Cardiac muscle cell (in vitro differentiated cells and primary cell): ENCODE measurements at regions not wholly inside any gene's neighbourhood (a gene's known extent, or its start where the extent isn't known, plus 50 kb on each side); places are given as distances from the start of the nearest gene placed in this dataset.

Experiments used
- DNase-seq, 2 donors: peaks; one replicate each; pipeline versions ENCODE4 v3.0.0 to v3.0.0-alpha.2; 2010 to 2017; ENCODE audit warnings: low read depth in 1 of 2, low spot score in 1 of 2
- H3K27ac ChIP-seq: fragments of 200-600 bp; sonication (generic); 2 replicates; pipeline ENCODE4 v1.5.1; 2016
- H3K27me3 ChIP-seq: fragments of 200-600 bp; sonication (generic); 2 replicates; pipeline ENCODE4 v1.6.0; 2016; ENCODE audit warnings: control low read depth
- H3K36me3 ChIP-seq: fragments of 200-600 bp; sonication (generic); 2 replicates; pipeline ENCODE4 v1.5.1; 2016; ENCODE audit warnings: control low read depth
- H3K4me1 ChIP-seq: fragments of 200-600 bp; sonication (generic); 2 replicates; pipeline ENCODE4 v1.8.1; 2017; ENCODE audit warnings: low read depth, mild to moderate bottlenecking, mixed run types
- H3K4me3 ChIP-seq: fragments of 200-600 bp; sonication (generic); 2 replicates; pipeline ENCODE4 v1.5.1; 2016; ENCODE audit warnings: mild to moderate bottlenecking
- H3K9me3 ChIP-seq: fragments of 200-600 bp; sonication (generic); 2 replicates; pipeline ENCODE4 v1.5.1; 2017; ENCODE audit warnings: low read depth, mild to moderate bottlenecking, control low read depth
- TF ChIP-seq, protein P1 (sequence below): IDR thresholded peaks from 2 replicates; pipeline ENCODE4 v1.5.1; 2012; ENCODE audit warnings: low read depth, mild to moderate bottlenecking, low read length

DNA sequence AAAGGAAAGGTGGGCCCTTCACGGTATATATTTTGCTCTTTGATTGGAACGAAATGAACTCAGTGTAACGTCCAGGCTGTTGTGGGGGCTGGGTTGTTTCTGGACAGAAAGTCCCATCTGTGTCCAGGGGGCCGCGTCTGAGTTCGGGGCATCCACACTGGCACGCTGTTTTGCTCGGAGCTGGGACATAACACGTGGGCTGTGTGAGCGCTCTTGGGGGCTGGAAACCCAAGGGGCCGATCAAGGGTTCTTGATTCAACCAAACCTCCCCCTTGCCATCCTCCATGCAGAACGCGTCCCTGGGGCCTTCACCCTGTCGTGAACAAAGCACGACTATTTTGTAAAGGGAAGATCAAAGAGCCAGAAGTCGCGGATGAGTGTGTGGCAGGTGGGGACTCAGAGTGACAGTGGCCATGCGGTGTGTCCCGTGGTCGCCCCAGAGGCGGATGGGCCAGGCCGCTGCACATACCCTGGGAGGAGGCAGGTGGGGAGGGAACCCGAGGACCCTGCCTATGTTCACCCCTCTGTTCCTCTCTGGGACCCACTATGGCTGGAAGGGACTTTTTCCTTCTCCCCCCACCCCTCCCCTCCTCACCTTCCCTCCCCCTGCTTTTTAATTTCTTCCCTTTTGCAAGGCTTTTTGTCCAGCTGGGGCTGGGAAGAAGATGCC, 387.2 kb downstream of the SEC14L1 start:
- TF ChIP-seq, protein P1, sequence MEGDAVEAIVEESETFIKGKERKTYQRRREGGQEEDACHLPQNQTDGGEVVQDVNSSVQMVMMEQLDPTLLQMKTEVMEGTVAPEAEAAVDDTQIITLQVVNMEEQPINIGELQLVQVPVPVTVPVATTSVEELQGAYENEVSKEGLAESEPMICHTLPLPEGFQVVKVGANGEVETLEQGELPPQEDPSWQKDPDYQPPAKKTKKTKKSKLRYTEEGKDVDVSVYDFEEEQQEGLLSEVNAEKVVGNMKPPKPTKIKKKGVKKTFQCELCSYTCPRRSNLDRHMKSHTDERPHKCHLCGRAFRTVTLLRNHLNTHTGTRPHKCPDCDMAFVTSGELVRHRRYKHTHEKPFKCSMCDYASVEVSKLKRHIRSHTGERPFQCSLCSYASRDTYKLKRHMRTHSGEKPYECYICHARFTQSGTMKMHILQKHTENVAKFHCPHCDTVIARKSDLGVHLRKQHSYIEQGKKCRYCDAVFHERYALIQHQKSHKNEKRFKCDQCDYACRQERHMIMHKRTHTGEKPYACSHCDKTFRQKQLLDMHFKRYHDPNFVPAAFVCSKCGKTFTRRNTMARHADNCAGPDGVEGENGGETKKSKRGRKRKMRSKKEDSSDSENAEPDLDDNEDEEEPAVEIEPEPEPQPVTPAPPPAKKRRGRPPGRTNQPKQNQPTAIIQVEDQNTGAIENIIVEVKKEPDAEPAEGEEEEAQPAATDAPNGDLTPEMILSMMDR = no peak
- no peaks in the 10 kb centered on the region for H3K4me1 ChIP-seq
- no peaks in the 10 kb centered on the region for H3K9me3 ChIP-seq
- no peaks in the 10 kb centered on the region for H3K27me3 ChIP-seq
- peak overlapping the region; percentile 29 for H3K4me3 ChIP-seq
- H3K36me3 ChIP-seq = no peaks in the 10 kb centered on the region
- H3K27ac ChIP-seq = no peak overlapping the region
- no peak for DNase-seq

DNA sequence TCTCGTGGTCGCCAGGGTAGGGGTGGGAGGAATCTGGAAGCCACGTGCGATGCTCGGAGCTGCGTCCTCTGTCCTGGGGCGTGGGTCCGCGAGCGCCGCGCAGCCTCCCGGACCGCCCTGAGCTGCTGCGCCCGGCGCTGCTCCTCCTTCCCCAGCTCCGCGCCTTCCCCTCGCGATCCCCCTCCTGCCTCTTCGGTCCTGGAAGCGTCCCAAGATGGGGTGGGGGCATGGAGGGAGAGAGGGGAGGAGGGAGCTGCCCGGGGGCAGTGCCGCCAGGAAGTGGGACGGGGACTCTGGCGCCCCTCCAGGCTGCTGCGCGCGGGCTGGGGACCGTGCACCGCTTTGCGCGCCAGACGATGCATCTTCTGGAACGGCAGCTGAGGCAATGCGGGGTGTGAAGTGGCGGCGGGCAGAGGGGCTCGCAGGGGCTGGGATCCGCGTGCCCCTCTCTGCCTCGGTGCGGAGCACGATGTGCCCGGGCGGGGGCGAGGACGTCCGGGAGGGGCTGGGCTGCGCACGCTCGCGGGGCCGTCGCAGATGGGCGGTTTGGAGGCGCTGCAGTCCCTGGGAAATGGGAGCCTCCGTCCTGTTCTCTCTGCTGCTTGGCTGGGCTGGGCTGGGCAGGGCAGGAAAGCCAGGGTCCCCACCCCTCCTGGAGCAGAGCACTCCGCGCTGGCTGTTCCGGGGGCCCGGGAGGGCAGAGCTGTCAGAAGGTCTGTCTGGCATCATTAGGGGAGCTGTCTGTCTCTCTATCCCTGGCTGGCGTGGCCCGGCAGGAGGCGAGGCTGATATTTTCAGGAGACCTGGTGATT, 388.0 kb downstream of the SEC14L1 start:
- peak in 1 of 2 donors; percentile 84 for DNase-seq
- Histone ChIP-seq H3K36me3 (no peaks in the 10 kb centered on the region), H3K27me3 (no peaks in the 10 kb centered on the region), H3K27ac (no peak overlapping the region), H3K9me3 (no peaks in the 10 kb centered on the region), H3K4me1 (no peaks in the 10 kb centered on the region), H3K4me3 (peak overlapping the region; percentile 29)
- TF ChIP-seq, protein P1 = no peak

DNA sequence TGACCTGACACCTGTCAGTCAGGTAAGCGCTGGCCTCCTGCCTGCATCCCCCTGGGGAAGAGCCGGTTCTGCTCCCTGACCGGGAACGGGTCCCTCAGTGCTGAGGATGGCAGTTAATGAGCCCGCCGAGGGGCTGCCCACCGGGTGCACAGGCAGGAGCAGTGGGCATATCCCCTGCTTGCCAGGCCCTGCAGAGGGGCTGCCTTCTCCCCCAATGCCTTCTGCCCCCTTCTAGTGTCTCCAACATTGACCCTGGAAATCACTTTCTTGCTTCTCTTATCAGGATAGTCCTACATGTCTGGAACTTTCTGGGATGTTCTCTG, 388.5 kb downstream of the SEC14L1 start:
- H3K27ac ChIP-seq = no peak overlapping the region
- H3K4me3 ChIP-seq = no peak overlapping the region
- no peaks in the 10 kb centered on the region for H3K9me3 ChIP-seq
- H3K27me3 ChIP-seq = no peaks in the 10 kb centered on the region
- DNase-seq = no peak
- TF ChIP-seq, protein P1 = no peak
- no peaks in the 10 kb centered on the region for H3K36me3 ChIP-seq
- H3K4me1 ChIP-seq = no peaks in the 10 kb centered on the region

DNA sequence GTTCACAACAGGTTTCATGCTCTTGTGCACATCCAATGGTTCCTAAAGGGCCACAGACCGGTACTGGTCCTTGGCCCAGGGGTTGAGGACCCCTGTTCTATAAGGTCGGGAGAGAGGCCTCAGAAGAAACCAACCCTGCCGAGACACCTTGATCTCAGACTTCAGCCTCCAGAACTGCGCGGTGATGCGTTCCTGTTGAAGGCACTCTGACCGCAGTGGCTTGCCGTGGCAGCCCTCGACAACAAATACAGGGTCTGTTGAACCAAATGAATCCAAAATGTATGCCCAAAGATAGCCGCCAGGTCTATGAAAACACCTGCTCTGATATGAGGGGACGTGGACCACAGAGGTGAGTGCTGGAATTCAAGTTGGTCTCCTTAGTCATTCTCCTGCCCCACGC, 389.8 kb downstream of the SEC14L1 start:
- H3K27me3 ChIP-seq = no peaks in the 10 kb centered on the region
- no peak overlapping the region for H3K27ac ChIP-seq
- no peaks in the 10 kb centered on the region for H3K36me3 ChIP-seq
- no peaks in the 10 kb centered on the region for H3K4me1 ChIP-seq
- H3K4me3 ChIP-seq = no peak overlapping the region
- no peak for DNase-seq
- TF ChIP-seq, protein P1 = no peak
- no peaks in the 10 kb centered on the region for H3K9me3 ChIP-seq

DNA sequence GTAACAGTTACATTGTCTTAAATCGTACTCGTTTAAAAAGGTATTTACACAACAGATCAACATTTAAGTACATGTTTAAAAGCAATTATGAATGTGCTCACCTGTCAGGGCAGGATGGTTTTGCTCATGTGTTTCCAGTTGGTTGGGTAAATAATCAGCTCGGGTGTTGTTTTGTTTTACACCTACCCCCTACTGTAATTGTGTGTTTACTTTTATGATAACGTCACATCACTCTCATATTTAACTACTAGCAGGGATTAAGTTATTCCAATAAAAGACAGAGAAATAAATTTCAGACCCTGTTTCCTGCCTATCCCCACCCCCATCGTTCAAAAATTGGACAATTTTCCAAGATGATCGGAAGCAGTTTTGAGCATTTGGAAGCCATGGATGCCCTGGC, 390.2 kb downstream of the SEC14L1 start:
- no peak for DNase-seq
- H3K36me3 ChIP-seq = no peaks in the 10 kb centered on the region
- no peaks in the 10 kb centered on the region for H3K9me3 ChIP-seq
- no peaks in the 10 kb centered on the region for H3K27me3 ChIP-seq
- H3K27ac ChIP-seq = no peak overlapping the region
- no peak overlapping the region for H3K4me3 ChIP-seq
- no peaks in the 10 kb centered on the region for H3K4me1 ChIP-seq
- TF ChIP-seq, protein P1 = no peak
